Right ventricle myocardium superior (tissue), 1 donor: ENCODE measurements at regions not wholly inside any gene's neighbourhood (a gene's known extent, or its start where the extent isn't known, plus 50 kb on each side); places are given as distances from the start of the nearest gene placed in this dataset.
A peak's percentile ranks its signal among the peaks of the same experiment; 100 is the strongest.

Experiments used
- ATAC-seq: fragments of 200-7000 bp; cut with Tn5 transposase; one replicate; pipeline ENCODE4 v1.9.1; 2020; ENCODE audit warnings: mild to moderate bottlenecking; ENCODE audit not compliant: poor library complexity
- DNase-seq: peaks from one replicate; pipeline ENCODE4 v3.0.0-alpha.2; 2020
- intact Hi-C: fragments of 100-400 bp; cut with DNase I; formaldehyde crosslinking; loops from one replicate; pipeline ENCODE4 v1.11.2; 2022
- donor health status: DM: no; HTN: yes; CAD: no; lungs with severe emphysema.

DNA sequence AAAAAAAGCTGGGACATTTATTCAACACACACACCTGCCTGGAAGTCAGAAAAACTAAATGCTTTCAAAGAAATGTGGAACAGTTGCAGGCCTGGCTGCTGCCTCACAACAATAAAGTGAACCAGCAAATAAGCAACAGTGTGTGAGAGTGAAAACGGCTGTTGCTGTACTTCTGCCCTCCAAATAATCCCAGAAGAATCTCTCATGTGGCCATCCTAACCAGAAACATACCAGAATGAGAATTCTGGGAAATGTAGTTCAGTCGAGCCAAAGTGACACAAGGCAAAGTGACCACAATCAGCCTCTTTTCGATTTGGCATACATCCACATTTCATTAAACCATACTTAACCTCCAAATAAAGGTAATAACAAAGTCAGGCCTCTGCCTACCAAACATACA, 204.5 kb downstream of the SLC7A11 start:
- intact Hi-C loops = loop anchor here (5.0 kb wide), 4 partner anchors 55 to 835 kb away; no protein-coding TSS in a partner anchor
- peak; percentile 50 for ATAC-seq
- no peak for DNase-seq

DNA sequence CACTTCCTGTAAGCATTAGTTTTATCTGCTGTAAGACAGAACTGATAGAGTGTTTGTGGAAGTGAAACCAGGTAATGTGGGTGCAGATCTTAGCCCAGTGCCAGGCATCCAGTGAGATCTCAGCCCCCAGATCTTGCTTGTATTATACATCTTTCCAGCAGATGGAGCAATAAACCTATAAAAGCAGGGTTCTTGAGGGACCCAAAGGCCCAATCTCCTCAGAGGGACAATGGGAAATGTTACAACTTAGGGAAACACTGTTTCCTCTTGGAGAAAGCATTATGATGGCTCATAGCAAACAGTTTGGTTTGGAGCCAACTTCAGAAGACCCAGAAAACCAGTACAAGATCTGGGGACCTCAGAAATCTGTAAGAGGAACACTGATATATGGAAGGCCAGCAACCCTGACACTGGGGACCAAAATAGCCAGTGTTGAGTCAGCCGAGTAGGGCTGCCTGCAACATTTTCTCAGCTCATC, 206.3 kb downstream of the SLC7A11 start:
- intact Hi-C loops = loop anchor here (5.0 kb wide), 4 partner anchors 56 to 836 kb away; no protein-coding TSS in a partner anchor
- DNase-seq (no peak), ATAC-seq (peak; percentile 95)

- intact Hi-C loops = loop anchor here (5.0 kb wide), 4 partner anchors 57 to 837 kb away; no protein-coding TSS in a partner anchor
- ATAC-seq (no peak), DNase-seq (no peak)
These were observed 207.3 kb downstream of the SLC7A11 start for GRCh38 chr4:138034871-138035270.

- ATAC-seq = no peak
- DNase-seq = no peak
- intact Hi-C loops = no loop called here
These were observed 209.9 kb downstream of the SLC7A11 start for GRCh38 chr4:138032222-138032621.

GRCh38 chr4:138030375-138030774, 211.8 kb downstream of the SLC7A11 start:
- intact Hi-C loops = no loop called here

DNA sequence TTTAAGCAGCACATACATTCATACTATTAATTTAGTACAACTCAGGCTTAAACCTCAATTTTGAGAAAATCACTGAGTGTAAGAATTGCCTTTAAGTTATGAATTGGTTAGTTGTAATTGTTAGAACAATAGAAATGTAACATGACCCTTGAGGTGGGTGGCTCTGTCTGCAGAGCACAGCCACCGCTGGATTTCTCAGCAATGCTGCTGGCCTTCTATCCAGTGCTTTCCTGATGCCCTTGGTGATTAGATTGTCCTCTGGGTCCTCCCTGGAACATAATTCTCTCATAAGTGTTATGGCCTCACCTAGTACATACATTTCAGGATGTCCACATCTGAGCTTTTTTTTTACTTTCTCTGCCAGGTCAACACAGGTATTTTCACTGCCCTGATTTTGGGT, 213.2 kb downstream of the SLC7A11 start:
- ATAC-seq (no peak), DNase-seq (no peak)
- intact Hi-C loops = no loop called here

More at GRCh38 chr4:138030375-138030774, 211.8 kb downstream of the SLC7A11 start:
- no peak for DNase-seq
- ATAC-seq = no peak

- ATAC-seq (no peak), DNase-seq (no peak)
- intact Hi-C loops = no loop called here
These were observed 220.9 kb downstream of the SLC7A11 start for GRCh38 chr4:138021139-138021830.

DNA sequence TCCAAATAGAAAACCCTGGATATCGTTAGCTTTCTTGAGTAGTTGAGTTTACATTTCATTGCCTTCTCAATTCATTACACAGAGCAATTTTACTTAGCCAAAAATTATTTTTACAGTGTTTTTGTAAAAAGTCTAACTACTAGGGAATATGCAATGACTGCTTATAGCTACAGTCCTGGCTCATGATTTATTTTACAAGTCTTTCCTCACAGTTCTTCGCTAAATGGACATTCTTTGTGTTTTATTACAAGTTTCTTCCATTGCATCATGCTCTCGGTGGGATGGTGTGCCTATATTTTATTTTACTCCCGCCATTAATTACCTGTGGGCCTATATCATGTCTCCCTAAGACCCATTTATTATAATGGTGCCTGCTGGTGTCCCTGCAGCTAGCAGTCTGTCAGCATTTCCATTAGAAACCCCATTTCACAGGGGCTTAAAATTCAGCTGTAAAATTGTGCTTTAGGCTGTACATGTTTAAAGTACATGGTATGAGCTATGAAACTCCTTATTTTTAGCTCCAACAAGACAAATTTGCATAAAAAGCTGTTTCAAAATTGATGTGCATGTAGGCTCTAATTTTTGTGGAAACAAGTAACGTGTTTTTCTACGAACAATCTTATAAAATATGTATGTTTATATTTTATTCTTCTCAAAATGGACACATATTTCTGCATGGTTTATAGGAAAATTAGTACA, 227.4 kb downstream of the SLC7A11 start:
- ATAC-seq = no peak
- DNase-seq = no peak
- intact Hi-C loops = no loop called here

DNA sequence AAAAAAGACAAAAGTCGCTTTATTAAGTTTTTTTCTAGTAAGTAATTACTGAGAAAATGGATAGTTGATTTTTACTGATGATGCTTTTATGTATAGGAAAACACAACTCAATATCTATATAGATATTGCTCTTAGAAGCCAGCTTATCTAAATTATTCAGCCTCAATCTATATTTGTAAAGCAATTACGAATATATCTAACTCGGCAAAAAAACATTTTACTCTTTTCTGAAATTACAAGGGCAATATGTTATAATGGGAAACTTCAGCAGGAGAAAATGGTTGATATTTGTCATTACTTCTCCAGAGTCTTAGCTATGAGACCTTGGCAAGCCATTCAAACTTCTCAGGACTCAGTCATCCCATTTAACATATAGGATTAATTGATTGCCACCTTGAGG, 228.5 kb downstream of the SLC7A11 start:
- DNase-seq (no peak), ATAC-seq (no peak)
- intact Hi-C loops = no loop called here

GRCh38 chr4:138010639-138011038, 231.5 kb downstream of the SLC7A11 start:
- ATAC-seq (no peak), DNase-seq (no peak)
- intact Hi-C loops = no loop called here

DNA sequence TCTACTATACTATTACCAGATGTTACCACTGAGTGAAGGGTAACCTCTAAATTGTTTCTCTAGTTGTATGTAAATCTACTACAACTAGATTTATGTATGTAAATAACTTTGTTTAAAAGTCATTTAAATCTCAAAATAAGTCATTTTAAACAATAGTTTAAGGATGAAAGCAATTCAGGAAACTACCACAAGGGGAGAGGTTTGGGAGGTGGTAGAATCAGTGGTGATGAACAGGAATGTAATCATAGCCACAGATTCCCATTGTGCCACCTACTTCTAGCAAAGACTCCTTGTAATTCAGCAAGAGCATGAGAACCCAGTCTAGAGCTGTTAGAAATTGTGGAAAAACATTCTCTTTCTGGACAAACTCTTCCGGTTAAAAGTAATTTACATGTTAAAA, 234.6 kb downstream of the SLC7A11 start:
- DNase-seq (no peak), ATAC-seq (no peak)
- intact Hi-C loops = no loop called here

- no peak for ATAC-seq
- intact Hi-C loops = no loop called here
These were observed 236.7 kb downstream of the SLC7A11 start for GRCh38 chr4:138005486-138005885.

GRCh38 chr4:138003248-138003647, 238.9 kb downstream of the SLC7A11 start:
- intact Hi-C loops = no loop called here
- ATAC-seq = no peak
- no peak for DNase-seq

More at GRCh38 chr4:138005486-138005885, 236.7 kb downstream of the SLC7A11 start:
- no peak for DNase-seq

DNA sequence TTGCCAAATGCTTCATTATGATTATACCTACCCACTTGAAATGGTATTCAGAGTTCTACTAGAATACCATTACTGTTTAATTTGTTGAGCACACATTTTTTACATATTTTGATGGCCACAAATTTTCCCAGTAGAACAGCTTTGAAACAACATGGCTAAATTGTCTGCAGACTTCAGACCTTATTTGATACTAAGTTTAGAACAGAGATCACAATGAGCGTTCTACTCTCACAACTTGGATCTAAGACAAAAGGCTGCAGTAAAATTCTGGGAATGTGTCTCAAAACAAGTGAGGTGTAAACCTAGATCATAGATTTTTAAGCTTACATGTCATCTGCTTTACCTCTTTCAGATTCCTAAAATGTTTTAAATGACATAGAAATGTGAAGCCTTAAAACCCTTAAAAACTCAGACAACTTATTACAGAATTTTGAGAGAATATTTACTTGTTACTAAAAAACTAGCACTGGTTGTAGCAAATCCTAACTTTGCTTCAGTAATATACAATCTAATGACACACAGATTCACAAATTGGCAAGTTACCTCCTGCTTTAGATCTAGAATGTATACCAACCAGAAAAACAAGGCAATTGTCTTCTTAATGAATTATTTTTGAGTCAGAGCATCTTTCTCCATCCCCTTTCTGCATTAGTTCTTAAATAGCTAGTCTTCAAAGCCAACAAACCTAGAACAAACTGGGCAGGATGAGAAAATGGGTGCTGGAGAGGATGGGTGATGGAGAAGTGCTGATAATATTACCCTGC, 243.3 kb downstream of the SLC7A11 start:
- ATAC-seq = no peak
- intact Hi-C loops = no loop called here
- no peak for DNase-seq

GRCh38 chr4:137997496-137997895, 244.7 kb downstream of the SLC7A11 start:
- DNase-seq (no peak), ATAC-seq (no peak)
- intact Hi-C loops = no loop called here

DNA sequence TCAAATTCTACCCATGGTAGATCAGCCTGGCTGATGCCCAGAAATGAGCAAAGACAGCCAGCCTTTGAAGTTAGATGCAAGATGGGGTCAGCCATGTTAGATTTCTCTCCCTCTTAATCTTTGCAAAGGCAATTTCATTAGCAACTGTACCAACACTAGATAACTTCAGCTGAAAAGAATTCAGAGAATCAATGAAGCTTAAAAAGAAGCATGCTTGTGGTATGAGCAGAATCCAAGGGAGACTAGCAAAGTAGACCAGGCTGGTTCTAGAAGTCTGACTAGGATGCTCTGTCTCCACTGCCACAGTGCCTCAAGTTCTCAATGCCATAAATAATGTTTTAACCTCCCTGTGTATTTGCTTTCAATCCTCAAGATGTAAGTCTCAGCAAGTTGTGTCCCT, 247.3 kb downstream of the SLC7A11 start:
- intact Hi-C loops = no loop called here
- ATAC-seq = no peak

DNA sequence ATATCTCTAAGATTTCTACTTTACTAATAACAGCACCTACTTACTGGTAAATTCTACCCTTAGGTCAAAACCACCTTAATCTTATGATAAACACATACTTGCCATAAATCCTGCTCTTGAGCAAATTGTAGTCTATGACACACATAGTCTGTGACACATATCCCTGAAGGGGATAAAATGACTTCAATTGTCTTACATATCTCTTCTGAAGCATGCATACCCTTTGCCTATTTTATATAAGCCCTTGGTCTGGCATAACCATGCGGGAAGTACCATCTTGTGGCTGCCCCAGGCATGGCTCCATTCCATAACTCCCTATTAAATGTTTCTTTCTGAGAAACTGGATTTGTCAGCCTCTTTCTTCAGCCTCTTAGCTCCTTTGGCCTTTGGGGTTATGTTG, 248.9 kb downstream of the SLC7A11 start:
- intact Hi-C loops = no loop called here
- ATAC-seq = no peak
- no peak for DNase-seq

More for the DNA sequence above, 247.3 kb downstream of the SLC7A11 start:
- DNase-seq = no peak

DNA sequence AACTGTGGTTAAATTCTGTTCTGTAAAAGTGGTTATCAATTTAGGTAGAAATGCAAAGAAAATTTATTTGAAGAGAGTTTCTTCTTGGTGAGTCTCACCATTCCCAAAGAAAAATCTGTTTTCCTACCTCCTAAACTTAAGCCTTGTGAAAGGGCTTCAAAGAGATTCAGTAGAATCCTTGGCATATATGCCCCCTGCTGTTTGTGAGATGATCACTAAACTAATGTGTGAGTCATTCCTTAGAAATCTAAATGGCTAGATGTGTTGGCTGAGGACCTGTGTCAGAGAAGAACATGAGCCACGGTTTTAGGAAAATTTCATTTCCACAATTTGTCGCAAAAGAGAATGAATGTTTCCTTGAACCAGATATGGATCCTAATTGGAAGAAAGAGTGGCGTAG, 260.9 kb downstream of the SLC7A11 start:
- intact Hi-C loops = no loop called here
- DNase-seq (no peak), ATAC-seq (no peak)

DNA sequence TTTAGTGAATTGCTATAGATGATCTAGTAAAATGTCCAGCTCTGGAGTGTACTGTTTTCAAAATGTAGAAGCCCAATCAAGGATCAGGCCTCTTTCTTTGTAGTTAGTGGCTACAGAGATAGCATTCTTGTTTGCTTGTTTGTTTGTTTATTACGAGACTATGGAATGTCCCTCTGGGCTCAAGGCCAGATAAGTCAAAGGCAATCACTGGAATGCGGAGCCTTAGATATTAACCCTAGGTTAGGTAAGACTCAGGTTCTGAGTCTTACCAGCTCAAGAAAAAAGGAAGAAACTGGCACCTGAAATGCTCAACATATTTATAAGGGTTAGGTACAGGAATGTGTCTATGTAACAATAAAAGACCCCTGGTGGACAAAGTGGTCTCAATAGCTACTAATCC, 261.5 kb downstream of the SLC7A11 start:
- no peak for ATAC-seq
- intact Hi-C loops = no loop called here
- DNase-seq = no peak
